GM23248 (cell line): ENCODE measurements at regions not wholly inside any gene's neighbourhood (a gene's known extent, or its start where the extent isn't known, plus 50 kb on each side); places are given as distances from the start of the nearest gene placed in this dataset.

Experiments
- DNase-seq: peaks from one replicate; pipeline ENCODE4 v3.0.0-alpha.2; 2015
- H2AFZ ChIP-seq: fragments of 200-600 bp; sonication (generic); 2 replicates; pipeline ENCODE4 v1.6.1; 2016; ENCODE audit warnings: antibody characterized with exemption
- H3F3A ChIP-seq: fragments of 200-600 bp; sonication (generic); 2 replicates; pipeline ENCODE4 v1.6.1; 2016; ENCODE audit warnings: mild to moderate bottlenecking, antibody characterized with exemption, mixed run types; ENCODE audit not compliant: insufficient read depth
- H3K27ac ChIP-seq: fragments of 200-600 bp; sonication (generic); 2 replicates; pipeline ENCODE4 v1.5.1; 2016; ENCODE audit warnings: mild to moderate bottlenecking
- H3K27me3 ChIP-seq: fragments of 200-600 bp; sonication (generic); replicated peaks from 2 replicates; pipeline ENCODE4 v1.6.1; 2016; ENCODE audit warnings: mild to moderate bottlenecking; ENCODE audit not compliant: insufficient read depth
- H3K36me3 ChIP-seq: fragments of 200-600 bp; sonication (generic); 2 replicates; pipeline ENCODE4 v1.6.1; 2016; ENCODE audit warnings: low read depth, mild to moderate bottlenecking
- H3K4me1 ChIP-seq: fragments of 200-600 bp; sonication (generic); 2 replicates; pipeline ENCODE4 v1.6.1; 2016; ENCODE audit warnings: mild to moderate bottlenecking; ENCODE audit not compliant: insufficient read depth
- H3K4me2 ChIP-seq: fragments of 200-600 bp; sonication (generic); one replicate; pipeline ENCODE4 v1.6.1; 2016; ENCODE audit warnings: mild to moderate bottlenecking; ENCODE audit not compliant: unreplicated experiment
- H3K4me3 ChIP-seq: fragments of 200-600 bp; sonication (generic); 2 replicates; pipeline ENCODE4 v1.5.1; 2016; ENCODE audit warnings: mild to moderate bottlenecking
- H3K79me2 ChIP-seq: fragments of 200-600 bp; sonication (generic); 2 replicates; pipeline ENCODE4 v1.6.1; 2016; ENCODE audit warnings: mild to moderate bottlenecking; ENCODE audit not compliant: insufficient read depth
- H3K9ac ChIP-seq: fragments of 200-600 bp; sonication (generic); 2 replicates; pipeline ENCODE4 v1.6.1; 2016; ENCODE audit warnings: mild to moderate bottlenecking
- H3K9me2 ChIP-seq: fragments of 200-600 bp; sonication (generic); 2 replicates; pipeline ENCODE4 v1.6.1; 2016; ENCODE audit warnings: mixed run types, mild to moderate bottlenecking, moderate library complexity; ENCODE audit not compliant: insufficient read depth
- H3K9me3 ChIP-seq: fragments of 200-600 bp; sonication (generic); one replicate; pipeline ENCODE4 v1.6.1; 2017; ENCODE audit warnings: low read depth
- H4K20me1 ChIP-seq: fragments of 200-600 bp; sonication (generic); 2 replicates; pipeline ENCODE4 v1.6.0; 2016; ENCODE audit not compliant: insufficient read depth
- EZH2 ChIP-seq: fragments of 200-600 bp; sonication (generic); IDR thresholded peaks from 2 replicates; pipeline ENCODE4 v1.6.1; 2018; ENCODE audit warnings: antibody characterized with exemption, mild to moderate bottlenecking; ENCODE audit not compliant: insufficient read depth, poor library complexity, severe bottlenecking
- EZH2phosphoT487 ChIP-seq: fragments of 200-600 bp; sonication (generic); IDR thresholded peaks from 2 replicates; pipeline ENCODE4 v1.6.1; 2018; ENCODE audit warnings: antibody characterized with exemption, moderate library complexity, mild to moderate bottlenecking, low read depth; ENCODE audit not compliant: insufficient read depth
- WGBS, 2 experiments: methylation state at CpG; one replicate each; pipeline ENCODE4 v1.1.6; 2015 to 2017; ENCODE audit warnings: low lambda C conversion rate in 2 of 2, low coverage in 1 of 2; ENCODE audit errors: missing lambda C conversion rate in 2 of 2; 5-methylcytosine and 5-hydroxymethylcytosine counted together
- in situ Hi-C: fragments of 300-500 bp; cut with MboI; formaldehyde crosslinking; loops from 2 replicates; pipeline ENCODE4 v1.15.0; 2020

- Histone ChIP-seq H4K20me1 (no peaks in the 10 kb centered on the region), H3K4me2 (no peak overlapping the region), H3K27ac (no peak overlapping the region), H3K27me3 (no peaks in the 10 kb centered on the region), H3K79me2 (no peaks in the 10 kb centered on the region), H3F3A (no peaks in the 10 kb centered on the region), H3K4me3 (no peak overlapping the region), H3K4me1 (no peaks in the 10 kb centered on the region), H2AFZ (no peak overlapping the region), H3K9me3 (no peaks in the 10 kb centered on the region), H3K9ac (no peak overlapping the region), H3K9me2 (no peaks in the 10 kb centered on the region), H3K36me3 (no peaks in the 10 kb centered on the region)
- TF ChIP-seq EZH2phosphoT487 = no peak
- no peak for TF ChIP-seq EZH2
- 69 to 72% methylated on average over 1 of the region's 1 CpG for WGBS, 2 experiments
- in situ Hi-C loops = no loop called here
- DNase-seq = no peak
Observed at GRCh38 chr1:90558126-90558525, 159.0 kb downstream of the BARHL2 start.

DNA sequence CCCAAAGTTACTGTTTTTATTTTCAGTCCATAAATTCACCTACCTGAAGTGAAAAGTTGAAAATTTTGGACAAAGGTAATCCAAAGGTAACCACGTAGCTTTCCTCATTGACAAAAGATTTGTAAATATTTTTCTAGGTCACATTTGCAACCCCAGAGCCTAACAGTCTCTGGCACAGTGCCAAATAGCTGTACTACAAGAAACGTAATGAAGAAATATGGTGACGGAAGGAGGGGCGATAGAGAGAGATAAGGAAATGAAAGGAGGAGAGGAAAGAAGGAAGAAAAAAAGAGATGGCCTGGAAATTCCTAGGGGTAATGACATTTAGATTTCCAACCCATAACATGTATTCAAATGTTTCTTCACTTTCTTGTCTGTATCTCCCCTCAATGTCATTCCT, 159.4 kb downstream of the BARHL2 start:
- no peaks in the 10 kb centered on the region for H3K4me1 ChIP-seq
- no peak overlapping the region for H3K27ac ChIP-seq
- H3F3A ChIP-seq = no peaks in the 10 kb centered on the region
- no peak overlapping the region for H3K9ac ChIP-seq
- 23 to 31% methylated on average over 4 of the region's 4 CpGs for WGBS, 2 experiments
- no peaks in the 10 kb centered on the region for H3K9me3 ChIP-seq
- H3K79me2 ChIP-seq = no peaks in the 10 kb centered on the region
- no peaks in the 10 kb centered on the region for H3K36me3 ChIP-seq
- no peak overlapping the region for H3K4me2 ChIP-seq
- no peak overlapping the region for H3K4me3 ChIP-seq
- in situ Hi-C loops = no loop called here
- no peak overlapping the region for H2AFZ ChIP-seq
- no peak for TF ChIP-seq EZH2
- no peak for TF ChIP-seq EZH2phosphoT487
- H3K27me3 ChIP-seq = no peaks in the 10 kb centered on the region
- H4K20me1 ChIP-seq = no peaks in the 10 kb centered on the region
- no peaks in the 10 kb centered on the region for H3K9me2 ChIP-seq
- DNase-seq = no peak

GRCh38 chr1:90550626-90551406, 166.3 kb downstream of the BARHL2 start:
- DNase-seq = no peak
- Histone ChIP-seq H3K79me2 (no peaks in the 10 kb centered on the region), H3K9ac (no peak overlapping the region), H3K4me1 (no peaks in the 10 kb centered on the region), H3F3A (no peaks in the 10 kb centered on the region), H4K20me1 (no peaks in the 10 kb centered on the region; the same call in 1 of the 2 replicates), H3K9me3 (no peaks in the 10 kb centered on the region), H3K4me3 (no peak overlapping the region), H3K36me3 (no peaks in the 10 kb centered on the region), H3K9me2 (no peaks in the 10 kb centered on the region), H3K4me2 (no peak overlapping the region), H2AFZ (no peak overlapping the region), H3K27me3 (no peaks in the 10 kb centered on the region), H3K27ac (no peak overlapping the region)
- 7 to 12% methylated on average over 12 of the region's 12 CpGs for WGBS, 2 experiments
- in situ Hi-C loops = no loop called here
- TF ChIP-seq EZH2 = no peak
- no peak for TF ChIP-seq EZH2phosphoT487

GRCh38 chr1:90544356-90544755, 172.7 kb downstream of the BARHL2 start:
- Histone ChIP-seq H3K27me3 (no peaks in the 10 kb centered on the region), H3K27ac (no peak overlapping the region), H3K9me3 (no peaks in the 10 kb centered on the region), H3K4me1 (no peaks in the 10 kb centered on the region), H3K9me2 (no peaks in the 10 kb centered on the region), H3K79me2 (no peaks in the 10 kb centered on the region), H3K9ac (no peak overlapping the region), H3F3A (no peaks in the 10 kb centered on the region), H3K4me2 (no peak overlapping the region), H4K20me1 (no peaks in the 10 kb centered on the region; the same call in 1 of the 2 replicates), H2AFZ (no peak overlapping the region), H3K36me3 (no peaks in the 10 kb centered on the region), H3K4me3 (no peak overlapping the region)
- no peak for TF ChIP-seq EZH2phosphoT487
- TF ChIP-seq EZH2 = no peak
- no peak for DNase-seq
- in situ Hi-C loops = no loop called here
- 6 to 10% methylated on average over 4 of the region's 4 CpGs for WGBS, 2 experiments
